Esophagus (tissue), 2 donors: ENCODE measurements at regions not wholly inside any gene's neighbourhood (a gene's known extent, or its start where the extent isn't known, plus 50 kb on each side); places are given as distances from the start of the nearest gene placed in this dataset.

ENCODE experiments used
- H3K27ac ChIP-seq, 2 donors: one replicate each; pipeline ENCODE4 v1.5.1; 2013; ENCODE audit warnings: low read depth in 2 of 2, mild to moderate bottlenecking in 2 of 2, inconsistent platforms in 1 of 2, low read length in 1 of 2, moderate library complexity in 1 of 2
- H3K27me3 ChIP-seq, 2 donors: one replicate each; pipeline ENCODE4 v1.6.1; 2013; ENCODE audit warnings: low read length in 2 of 2, control low read depth in 1 of 2, mild to moderate bottlenecking in 1 of 2; ENCODE audit not compliant: insufficient read depth in 2 of 2, control insufficient read depth in 1 of 2
- H3K36me3 ChIP-seq, 2 donors: one replicate each; pipeline ENCODE4 v1.6.1; 2013; ENCODE audit warnings: low read length in 1 of 2; ENCODE audit not compliant: control insufficient read depth in 2 of 2, insufficient read depth in 2 of 2
- H3K4me1 ChIP-seq, 2 donors: one replicate each; pipeline ENCODE4 v1.6.1; 2013; ENCODE audit warnings: low read length in 1 of 2; ENCODE audit not compliant: control insufficient read depth in 2 of 2, insufficient read depth in 2 of 2
- H3K4me3 ChIP-seq, 2 donors: one replicate each; pipeline ENCODE4 v1.5.1; 2013; ENCODE audit warnings: low read length in 2 of 2, mild to moderate bottlenecking in 2 of 2, low read depth in 1 of 2, moderate library complexity in 1 of 2
- H3K9me3 ChIP-seq, 2 donors: one replicate each; pipeline ENCODE4 v1.6.1; 2013; ENCODE audit warnings: mild to moderate bottlenecking in 2 of 2, low read depth in 1 of 2, low read length in 1 of 2, moderate library complexity in 1 of 2; ENCODE audit not compliant: control insufficient read depth in 2 of 2, insufficient read depth in 1 of 2
- WGBS, 2 donors: extraction: QIAGEN DNeasy Blood & Tissue Kit; methylation state at CpG; one replicate each; pipeline ENCODE4 v1.1.7; 2013; 5-methylcytosine and 5-hydroxymethylcytosine counted together
- donor health status: healthy with polysubstance abuse.
- donor health status: Bipolar disorder and iron deficiency.

DNA sequence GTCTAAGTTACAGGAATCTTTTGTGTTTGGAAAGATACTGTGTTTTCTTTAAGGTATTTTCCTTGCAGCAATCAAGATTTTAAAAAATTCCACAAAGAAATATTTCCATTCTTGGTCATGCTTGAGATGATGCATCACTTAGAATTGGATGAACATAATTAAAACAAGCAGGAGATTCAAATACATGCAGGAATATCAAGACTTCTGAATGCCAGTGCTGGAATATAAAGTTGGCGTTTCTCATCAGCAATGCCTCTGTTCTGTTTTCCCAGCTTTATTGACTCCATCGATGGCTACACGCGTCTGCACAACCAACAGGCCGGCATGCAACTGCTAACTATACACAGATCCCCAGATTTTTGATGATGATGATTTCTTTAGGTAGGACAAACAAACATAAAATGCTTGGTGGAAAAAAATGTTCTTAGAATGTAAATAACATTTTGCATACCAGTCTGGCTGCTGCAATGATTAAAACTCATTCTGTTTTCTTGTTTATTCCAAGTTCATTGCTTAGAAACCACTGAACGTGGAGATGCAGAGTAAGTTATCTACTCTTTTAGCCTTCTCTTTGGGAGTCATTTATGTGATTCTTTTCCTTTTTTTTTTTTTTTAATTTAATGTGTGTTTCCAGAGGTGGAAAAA lies 91.3 kb upstream of the FAM171A1 start:
- Histone ChIP-seq H3K4me3 (no peak overlapping the region), H3K36me3 (no peaks in the 10 kb centered on the region), H3K9me3 (no peaks in the 10 kb centered on the region), H3K27me3 (no peaks in the 10 kb centered on the region), H3K27ac (no peak overlapping the region), H3K4me1 (no peaks in the 10 kb centered on the region)
- 79 to 83% methylated on average over 6 of the region's 6 CpGs for WGBS, 2 donors

DNA sequence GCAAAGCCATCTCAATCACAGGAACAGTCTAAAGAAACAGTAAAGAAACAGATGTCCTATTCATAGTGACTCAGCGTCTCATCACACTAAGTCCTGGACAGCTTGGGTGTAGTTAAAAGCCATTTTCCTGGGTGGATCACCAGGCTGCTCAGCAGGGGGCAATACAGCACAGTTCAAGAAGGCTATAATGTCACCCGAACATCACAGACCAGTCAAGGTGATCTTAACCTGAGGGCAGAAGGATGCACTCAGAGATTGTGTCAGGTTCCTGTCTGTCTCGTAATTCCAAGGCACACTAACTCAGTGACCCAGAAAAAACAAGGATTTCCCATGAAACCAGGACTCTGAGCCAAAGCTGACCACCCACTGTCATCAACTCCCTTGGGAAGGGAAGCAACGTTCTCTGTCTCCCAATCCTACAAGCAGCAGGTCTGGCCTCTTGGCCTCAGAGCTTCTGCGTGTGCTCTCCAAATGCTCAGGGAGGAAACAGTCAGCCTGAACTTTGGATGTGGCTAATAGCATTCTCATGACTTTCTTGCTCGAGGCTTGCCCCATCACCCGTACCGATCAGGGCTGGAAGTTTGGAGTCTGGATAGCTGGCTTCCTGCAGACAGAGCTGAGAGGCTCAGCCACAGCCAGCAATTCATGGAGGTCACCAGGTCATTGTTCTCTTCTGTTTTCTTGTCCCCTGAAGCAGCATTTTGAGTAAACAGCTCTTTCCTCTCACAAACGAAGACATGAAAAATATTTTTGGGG lies 90.4 kb upstream of the FAM171A1 start:
- Histone ChIP-seq H3K27ac (no peak overlapping the region), H3K27me3 (no peaks in the 10 kb centered on the region), H3K36me3 (no peaks in the 10 kb centered on the region), H3K4me3 (no peak overlapping the region), H3K4me1 (no peaks in the 10 kb centered on the region), H3K9me3 (no peaks in the 10 kb centered on the region)
- WGBS, 2 donors, result 44 to 54% methylated on average over 9 of the region's 9 CpGs

DNA sequence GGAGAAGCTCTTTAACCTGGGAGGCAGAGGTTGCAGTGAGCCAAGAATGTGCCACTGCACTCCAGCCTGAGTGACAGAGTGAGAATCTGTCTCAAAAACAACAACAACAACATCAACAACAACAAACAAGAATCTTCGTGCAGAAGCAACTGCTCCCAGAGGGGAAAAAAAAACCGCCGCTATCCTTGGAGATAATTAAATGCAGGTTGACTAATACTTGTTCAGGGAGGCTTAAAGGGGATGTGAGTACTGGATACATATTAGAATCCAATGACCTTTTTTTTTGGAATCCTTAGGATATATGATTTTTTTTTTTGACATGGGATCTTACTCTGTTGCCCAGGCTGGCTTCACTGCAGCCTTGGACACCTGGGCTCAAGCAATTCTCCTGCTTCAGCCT lies 89.6 kb upstream of the FAM171A1 start:
- no peak overlapping the region for H3K27ac ChIP-seq
- H3K4me1 ChIP-seq, result no peaks in the 10 kb centered on the region
- no peaks in the 10 kb centered on the region for H3K27me3 ChIP-seq
- no peaks in the 10 kb centered on the region for H3K36me3 ChIP-seq
- H3K9me3 ChIP-seq, result no peaks in the 10 kb centered on the region
- no peak overlapping the region for H3K4me3 ChIP-seq
- WGBS, 2 donors, result 74 to 87% methylated on average over 3 of the region's 3 CpGs

DNA sequence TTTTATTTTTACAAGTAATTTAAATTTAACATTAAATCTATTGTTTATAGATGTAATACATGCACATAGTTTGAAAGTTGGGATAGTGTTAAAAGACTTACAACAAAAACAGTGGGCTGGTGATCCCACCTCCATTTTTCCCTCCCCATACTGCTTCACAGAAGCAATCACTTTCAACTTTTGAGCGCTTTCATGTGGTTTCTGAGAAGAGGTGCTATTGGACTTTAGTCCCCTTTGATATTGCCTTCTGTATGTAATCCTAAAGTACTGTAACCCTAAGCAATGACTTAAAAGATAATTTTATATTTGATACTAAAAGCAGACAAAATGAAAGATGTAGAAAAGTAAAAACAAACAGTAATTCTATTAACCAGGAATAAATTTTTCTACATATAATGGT lies 88.1 kb upstream of the FAM171A1 start:
- H3K27me3 ChIP-seq, result no peaks in the 10 kb centered on the region
- H3K27ac ChIP-seq, result no peak overlapping the region
- H3K36me3 ChIP-seq, result no peaks in the 10 kb centered on the region
- H3K9me3 ChIP-seq, result no peaks in the 10 kb centered on the region
- H3K4me3 ChIP-seq, result no peak overlapping the region
- H3K4me1 ChIP-seq, result no peaks in the 10 kb centered on the region
- 86 to 91% methylated on average over 1 of the region's 1 CpG for WGBS, 2 donors

DNA sequence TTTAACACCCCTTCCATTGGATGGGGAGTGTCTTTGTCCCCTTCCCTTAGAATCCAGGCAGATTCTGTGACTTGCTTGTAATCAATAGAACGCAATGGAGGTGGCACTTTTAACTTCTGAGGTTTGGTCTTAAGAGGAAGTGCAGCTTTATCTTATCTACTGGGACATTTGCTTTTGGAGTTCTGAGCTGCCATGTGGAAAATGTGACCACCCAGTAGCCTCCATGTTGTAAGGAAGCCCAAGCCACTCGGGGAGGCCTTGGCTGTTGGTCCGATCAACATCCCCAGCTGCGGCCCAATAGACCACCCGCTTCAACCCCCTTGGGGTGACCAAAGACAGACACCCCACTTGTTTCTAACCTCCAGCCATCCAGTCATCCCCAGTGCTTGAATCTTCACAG lies 86.3 kb upstream of the FAM171A1 start:
- H3K4me3 ChIP-seq, result no peak overlapping the region
- H3K27ac ChIP-seq, result no peak overlapping the region
- no peaks in the 10 kb centered on the region for H3K9me3 ChIP-seq
- no peaks in the 10 kb centered on the region for H3K36me3 ChIP-seq
- H3K4me1 ChIP-seq, result no peaks in the 10 kb centered on the region
- H3K27me3 ChIP-seq, result no peaks in the 10 kb centered on the region
- 94 to 95% methylated on average over 5 of the region's 5 CpGs for WGBS, 2 donors

DNA sequence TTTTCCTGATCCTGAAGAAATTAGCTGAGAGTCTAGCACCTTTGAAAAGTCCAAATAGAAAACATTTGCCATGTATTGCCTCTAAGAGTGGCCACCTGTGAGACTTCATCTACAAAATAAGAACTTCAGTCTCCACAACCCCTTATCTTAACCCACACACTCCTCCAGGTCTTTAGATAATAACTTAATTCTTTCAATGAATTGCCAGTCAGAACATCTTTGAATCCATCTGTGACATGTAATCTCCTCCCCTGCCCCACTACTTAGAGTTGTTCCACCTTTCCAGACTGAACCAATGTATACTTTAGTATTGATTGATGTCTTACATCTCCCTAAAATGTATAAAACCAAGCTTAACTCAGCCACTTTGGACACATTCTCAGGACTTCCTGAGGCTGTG lies 84.4 kb upstream of the FAM171A1 start:
- Histone ChIP-seq H3K4me1 (no peaks in the 10 kb centered on the region), H3K4me3 (no peak overlapping the region), H3K36me3 (no peaks in the 10 kb centered on the region), H3K27ac (no peak overlapping the region), H3K27me3 (no peaks in the 10 kb centered on the region), H3K9me3 (no peaks in the 10 kb centered on the region)

DNA sequence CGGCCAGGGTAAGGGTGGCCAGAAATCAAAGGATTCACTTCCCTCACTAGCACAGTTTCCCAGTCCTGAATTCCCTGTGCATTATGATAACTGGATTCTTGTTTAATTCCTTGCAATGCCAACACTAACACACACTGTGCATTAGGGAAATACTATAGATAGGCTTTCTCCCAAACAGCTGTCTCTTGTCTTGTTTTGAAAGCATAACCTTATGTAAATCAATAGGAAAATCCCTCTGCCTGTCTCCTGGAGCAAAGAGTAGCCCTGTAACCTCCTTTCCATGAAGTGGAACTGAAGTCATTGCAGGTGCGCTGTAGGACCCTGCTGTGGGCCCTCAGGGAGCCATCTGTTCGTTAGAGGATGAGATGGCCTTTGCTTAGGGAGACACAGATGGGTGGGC lies 82.8 kb upstream of the FAM171A1 start:
- Histone ChIP-seq H3K9me3 (no peaks in the 10 kb centered on the region), H3K4me3 (no peak overlapping the region), H3K4me1 (no peaks in the 10 kb centered on the region), H3K27ac (no peak overlapping the region), H3K27me3 (no peaks in the 10 kb centered on the region), H3K36me3 (no peaks in the 10 kb centered on the region)
- WGBS, 2 donors, result 71 to 73% methylated on average over 3 of the region's 3 CpGs

DNA sequence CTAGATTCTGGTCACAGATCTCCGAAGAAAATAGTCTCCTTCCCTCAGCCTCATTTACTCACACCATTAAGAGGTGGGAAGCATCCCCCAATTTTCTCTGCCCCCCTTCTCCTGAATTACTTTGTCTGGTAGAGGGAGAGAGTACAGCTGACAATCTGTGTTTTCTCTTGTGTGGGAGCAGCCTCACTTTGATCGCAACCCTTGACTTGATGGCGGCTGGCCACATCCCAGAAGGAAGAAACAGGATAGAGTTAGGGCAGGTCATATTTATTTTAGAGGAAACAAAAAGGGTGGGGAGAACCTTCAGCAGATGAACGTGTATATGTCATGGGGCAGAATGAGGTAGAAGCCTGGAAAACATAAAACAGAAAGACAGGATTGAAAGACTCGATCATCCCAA lies 82.4 kb upstream of the FAM171A1 start:
- H3K27ac ChIP-seq, result no peak overlapping the region
- H3K4me1 ChIP-seq, result no peaks in the 10 kb centered on the region
- H3K4me3 ChIP-seq, result no peak overlapping the region
- H3K9me3 ChIP-seq, result no peaks in the 10 kb centered on the region
- 65 to 67% methylated on average over 5 of the region's 5 CpGs for WGBS, 2 donors
- H3K36me3 ChIP-seq, result no peaks in the 10 kb centered on the region
- no peaks in the 10 kb centered on the region for H3K27me3 ChIP-seq

DNA sequence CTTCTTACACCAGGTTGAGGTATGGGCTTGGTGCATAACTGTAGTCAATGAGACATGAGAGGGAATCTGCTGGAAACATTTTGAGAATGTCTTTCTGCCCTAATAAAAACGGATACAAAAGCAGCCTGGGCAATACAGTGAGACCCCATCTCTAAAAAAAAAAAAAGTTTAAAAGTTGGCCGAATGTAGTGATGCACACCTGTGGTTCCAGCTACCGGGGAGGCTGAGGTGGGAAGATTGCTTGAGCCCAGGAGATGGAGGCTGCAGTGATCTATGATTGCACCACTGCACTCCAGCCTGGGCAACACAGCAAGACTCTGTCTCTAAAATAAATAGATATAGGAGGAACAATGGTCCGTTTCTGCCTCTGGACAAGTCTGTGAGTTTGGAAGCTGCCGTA lies 81.5 kb upstream of the FAM171A1 start:
- Histone ChIP-seq H3K36me3 (no peaks in the 10 kb centered on the region), H3K4me3 (no peak overlapping the region), H3K9me3 (no peaks in the 10 kb centered on the region), H3K4me1 (no peaks in the 10 kb centered on the region), H3K27me3 (no peaks in the 10 kb centered on the region), H3K27ac (no peak overlapping the region)
- 82 to 83% methylated on average over 5 of the region's 5 CpGs for WGBS, 2 donors
